Liver (tissue), 8 donors: ENCODE measurements at regions not wholly inside any gene's neighbourhood (a gene's known extent, or its start where the extent isn't known, plus 50 kb on each side); places are given as distances from the start of the nearest gene placed in this dataset.

Experiments
- DNase-seq: peaks from one replicate; pipeline ENCODE4 v3.0.0-alpha.2; 2017; ENCODE audit warnings: low spot score
- H3K27ac ChIP-seq, 2 donors: one replicate each; pipeline ENCODE4 v1.7.0; 2013; ENCODE audit warnings: inconsistent platforms in 2 of 2, low read length in 2 of 2, control low read depth in 1 of 2, low read depth in 1 of 2, mild to moderate bottlenecking in 1 of 2
- H3K27me3 ChIP-seq, 4 donors: one replicate each; pipeline versions ENCODE4 v1.6.1 to v1.7.0; 2013; ENCODE audit warnings: low read length in 3 of 4, inconsistent platforms in 1 of 4, mild to moderate bottlenecking in 1 of 4, moderate library complexity in 1 of 4; ENCODE audit not compliant: control insufficient read depth in 4 of 4, insufficient read depth in 4 of 4
- H3K36me3 ChIP-seq, 4 donors: one replicate each; pipeline versions ENCODE4 v1.6.1 to v1.7.0; 2013; ENCODE audit warnings: low read length in 3 of 4, mild to moderate bottlenecking in 3 of 4, low read depth in 1 of 4, moderate library complexity in 1 of 4; ENCODE audit not compliant: control insufficient read depth in 4 of 4, insufficient read depth in 3 of 4
- H3K4me1 ChIP-seq, 4 donors: one replicate each; pipeline versions ENCODE4 v1.6.1 to v1.7.0; 2013; ENCODE audit warnings: low read length in 3 of 4, mild to moderate bottlenecking in 3 of 4, moderate library complexity in 1 of 4; ENCODE audit not compliant: control insufficient read depth in 4 of 4, insufficient read depth in 4 of 4
- H3K4me3 ChIP-seq, 3 donors: one replicate each; pipeline versions ENCODE4 v1.6.1 to v1.7.0; 2013; ENCODE audit warnings: low read length in 3 of 3, control low read depth in 1 of 3, low read depth in 1 of 3, mild to moderate bottlenecking in 1 of 3
- H3K9ac ChIP-seq, 2 donors: one replicate each; pipeline ENCODE4 v1.7.0; 2013; ENCODE audit warnings: low read length in 2 of 2, mild to moderate bottlenecking in 2 of 2, moderate library complexity in 2 of 2, control low read depth in 1 of 2, low read depth in 1 of 2
- H3K9me3 ChIP-seq, 4 donors: one replicate each; pipeline versions ENCODE4 v1.6.1 to v1.7.0; 2013; ENCODE audit warnings: low read length in 3 of 4; ENCODE audit not compliant: control insufficient read depth in 4 of 4
- ATF3 ChIP-seq: IDR thresholded peaks from 2 replicates; pipeline ENCODE4 v1.6.1; 2016; ENCODE audit warnings: antibody characterized with exemption
- CTCF ChIP-seq: fragments of 150-350 bp; IDR thresholded peaks from 2 replicates; pipeline ENCODE4 v1.5.1; 2017; ENCODE audit warnings: improper control_type of control experiment, low read depth, low read length; ENCODE audit not compliant: missing input control
- EGR1 ChIP-seq, 2 donors: IDR thresholded peaks; 2 replicates each; pipeline ENCODE4 v1.6.1; 2016 to 2018; ENCODE audit warnings: antibody characterized with exemption in 2 of 2, low read depth in 2 of 2
- FOXA1 ChIP-seq: IDR thresholded peaks from 2 replicates; pipeline ENCODE4 v1.6.1; 2016; ENCODE audit warnings: antibody characterized with exemption
- FOXA2 ChIP-seq: IDR thresholded peaks from 2 replicates; pipeline ENCODE4 v1.6.1; 2016; ENCODE audit warnings: antibody characterized with exemption
- GABPA ChIP-seq, 2 donors: IDR thresholded peaks in 1 of 2; conservative IDR thresholded peaks in 1 of 2; 2 replicates each; pipeline ENCODE4 v1.6.1; 2016; ENCODE audit warnings: antibody characterized with exemption in 2 of 2, mild to moderate bottlenecking in 1 of 2, moderate library complexity in 1 of 2
- HNF4A ChIP-seq, 2 donors: conservative IDR thresholded peaks; 2 replicates each; pipeline ENCODE4 v1.6.1; 2016; ENCODE audit warnings: antibody characterized with exemption in 2 of 2, mild to moderate bottlenecking in 2 of 2
- HNF4G ChIP-seq: IDR thresholded peaks from 2 replicates; pipeline ENCODE4 v1.6.1; 2016; ENCODE audit warnings: antibody characterized with exemption
- JUND ChIP-seq, 2 donors: IDR thresholded peaks; 2 replicates each; pipeline ENCODE4 v1.6.1; 2016; ENCODE audit warnings: antibody characterized with exemption in 2 of 2
- MAX ChIP-seq: IDR thresholded peaks from 2 replicates; pipeline ENCODE4 v1.6.1; 2016; ENCODE audit warnings: antibody characterized with exemption
- RAD21 ChIP-seq, 2 donors: IDR thresholded peaks; 2 replicates each; pipeline ENCODE4 v1.6.1; 2016; ENCODE audit warnings: antibody characterized with exemption in 2 of 2, mild to moderate bottlenecking in 2 of 2
- REST ChIP-seq: IDR thresholded peaks from 2 replicates; pipeline ENCODE4 v1.6.1; 2016; ENCODE audit warnings: antibody characterized with exemption, mild to moderate bottlenecking
- RXRA ChIP-seq, 2 donors: IDR thresholded peaks; 2 replicates each; pipeline ENCODE4 v1.6.1; 2017 to 2018; ENCODE audit warnings: antibody characterized with exemption in 2 of 2, mild to moderate bottlenecking in 1 of 2
- SP1 ChIP-seq: IDR thresholded peaks from 2 replicates; pipeline ENCODE4 v1.6.1; 2018; ENCODE audit warnings: antibody characterized with exemption, mild to moderate bottlenecking
- YY1 ChIP-seq: IDR thresholded peaks from 2 replicates; pipeline ENCODE4 v1.6.1; 2016; ENCODE audit warnings: antibody characterized with exemption, mild to moderate bottlenecking
- ZBTB33 ChIP-seq: IDR thresholded peaks from 2 replicates; pipeline ENCODE4 v1.6.1; 2016; ENCODE audit warnings: antibody characterized with exemption
- WGBS: extraction: QIAGEN DNeasy Blood & Tissue Kit; methylation state at CpG from one replicate; pipeline ENCODE4 v1.1.7; 2013; 5-methylcytosine and 5-hydroxymethylcytosine counted together
- donor health status: healthy.
- donor health status: healthy.
- donor health status: healthy.
- donor health status: healthy.
- donor health status: healthy.

GRCh38 chr3:150128126-150128525 is 157.4 kb upstream of the PFN2 start (continued):
- TF ChIP-seq CTCF = no peak
- no peak for TF ChIP-seq GABPA (IDR thresholded peaks at IDR 0.05 in 1 of 2, conservative IDR thresholded peaks at IDR 0.05 in 1 of 2)
- no peak for TF ChIP-seq YY1
- TF ChIP-seq EGR1 (IDR thresholded peaks at IDR 0.05; ENCODE audit: low read depth in 2 of 2) = no peak

- Histone ChIP-seq H3K36me3 (no peaks in the 10 kb centered on the region), H3K27me3 (peaks cover 0 to 5% (median 0%) of the 10 kb centered on the region in 4 donors), H3K4me1 (no peaks in the 10 kb centered on the region), H3K9ac (no peak overlapping the region), H3K4me3 (no peak overlapping the region), H3K9me3 (peaks cover 0 to 3% (median 0%) of the 10 kb centered on the region in 4 donors), H3K27ac (no peak overlapping the region)
- 69% methylated on average over 7 of the region's 7 CpGs for WGBS
- TF ChIP-seq FOXA1 (no peak), FOXA2 (no peak), RXRA (IDR thresholded peaks at IDR 0.05) (no peak), RAD21 (IDR thresholded peaks at IDR 0.05) (no peak), JUND (IDR thresholded peaks at IDR 0.05) (no peak), HNF4G (no peak), EGR1 (IDR thresholded peaks at IDR 0.05; ENCODE audit: low read depth in 2 of 2) (no peak), CTCF (no peak), ATF3 (no peak), MAX (no peak), REST (no peak), HNF4A (conservative IDR thresholded peaks at IDR 0.05) (no peak), SP1 (no peak), ZBTB33 (no peak), GABPA (IDR thresholded peaks at IDR 0.05 in 1 of 2, conservative IDR thresholded peaks at IDR 0.05 in 1 of 2) (no peak)
- no peak for DNase-seq
Measured at GRCh38 chr3:150127011-150127490, 156.4 kb upstream of the PFN2 start.
